ENCODE measurements at regions not wholly inside any gene's neighbourhood (a gene's known extent, or its start where the extent isn't known, plus 50 kb on each side); places are given as distances from the start of the nearest gene placed in this dataset.

DNA sequence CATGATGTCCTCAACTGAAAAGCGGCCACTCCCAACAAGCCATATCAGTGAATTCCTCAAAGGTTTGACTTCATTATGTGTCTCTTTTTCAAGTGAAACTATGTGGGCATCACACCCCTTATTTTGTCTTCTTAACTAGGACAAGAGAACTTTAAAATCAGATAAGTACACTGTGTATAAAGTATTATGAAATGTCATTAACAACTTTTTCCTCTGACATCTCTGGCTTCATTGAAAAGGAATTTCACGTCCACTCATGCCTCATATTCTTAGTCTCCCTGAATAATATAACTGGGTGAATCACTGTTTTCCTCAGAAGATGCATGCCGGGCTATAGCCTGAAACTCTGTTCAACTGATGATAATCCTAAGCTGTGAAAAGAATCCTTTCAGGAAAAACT is 415.8 kb downstream of the ACTL7B start:
- DNase-seq (no peak), ATAC-seq (ENCODE audit: low read depth) (no peak)
- intact Hi-C loops (cut with micrococcal nuclease) = no loop called here
- Histone ChIP-seq H3K79me2 (ENCODE audit: control insufficient read depth, insufficient read depth, low read length) (no peaks in the 10 kb centered on the region), H3K27ac (ENCODE audit: low read length in 2 of 2) (no peak overlapping the region), H2AFZ (ENCODE audit: insufficient read depth, low read depth, low read length, poor library complexity, severe bottlenecking) (no peak overlapping the region), H3K9ac (ENCODE audit: low read length) (no peak overlapping the region), H4K20me1 (ENCODE audit: control insufficient read depth, insufficient read depth, low read length, poor library complexity, severe bottlenecking) (no peaks in the 10 kb centered on the region), H3K9me3 (ENCODE audit: control extremely low read depth in 1 of 3, control insufficient read depth in 2 of 3, insufficient read depth in 1 of 3, low read length in 2 of 3) (no peaks in the 10 kb centered on the region), H3K4me2 (replicated peaks; ENCODE audit: low read depth, low read length, poor library complexity, severe bottlenecking) (no peak overlapping the region), H3K36me3 (replicated peaks in 1 of 2; ENCODE audit: control extremely low read depth in 1 of 2, control insufficient read depth in 1 of 2, extremely low read depth in 1 of 2, insufficient read depth in 2 of 2, low read length in 1 of 2) (no peaks in the 10 kb centered on the region), H3K4me1 (ENCODE audit: control insufficient read depth in 2 of 2, insufficient read depth in 2 of 2, low read length in 2 of 2) (no peaks in the 10 kb centered on the region), H3K27me3 (replicated peaks in 1 of 4; ENCODE audit: control extremely low read depth in 1 of 4, control insufficient read depth in 3 of 4, insufficient read depth in 4 of 4, low read length in 3 of 4) (no peaks in the 10 kb centered on the region), H3K4me3 (ENCODE audit: control extremely low read depth in 1 of 5, extremely low read depth in 1 of 5, insufficient read depth in 1 of 5, low read depth in 2 of 5, low read length in 4 of 5) (no peak overlapping the region)
- H3K4me1 Mint-ChIP-seq = no peaks in the 10 kb centered on the region
- no CpG with 5 or more reads among the region's 3 CpGs for WGBS (ENCODE audit: insufficient coverage)
- H3K9me3 Mint-ChIP-seq (ENCODE audit: insufficient read depth) = no peaks in the 10 kb centered on the region
- CTCF ChIA-PET = no interaction called here
- TF ChIP-seq, protein P1, sequence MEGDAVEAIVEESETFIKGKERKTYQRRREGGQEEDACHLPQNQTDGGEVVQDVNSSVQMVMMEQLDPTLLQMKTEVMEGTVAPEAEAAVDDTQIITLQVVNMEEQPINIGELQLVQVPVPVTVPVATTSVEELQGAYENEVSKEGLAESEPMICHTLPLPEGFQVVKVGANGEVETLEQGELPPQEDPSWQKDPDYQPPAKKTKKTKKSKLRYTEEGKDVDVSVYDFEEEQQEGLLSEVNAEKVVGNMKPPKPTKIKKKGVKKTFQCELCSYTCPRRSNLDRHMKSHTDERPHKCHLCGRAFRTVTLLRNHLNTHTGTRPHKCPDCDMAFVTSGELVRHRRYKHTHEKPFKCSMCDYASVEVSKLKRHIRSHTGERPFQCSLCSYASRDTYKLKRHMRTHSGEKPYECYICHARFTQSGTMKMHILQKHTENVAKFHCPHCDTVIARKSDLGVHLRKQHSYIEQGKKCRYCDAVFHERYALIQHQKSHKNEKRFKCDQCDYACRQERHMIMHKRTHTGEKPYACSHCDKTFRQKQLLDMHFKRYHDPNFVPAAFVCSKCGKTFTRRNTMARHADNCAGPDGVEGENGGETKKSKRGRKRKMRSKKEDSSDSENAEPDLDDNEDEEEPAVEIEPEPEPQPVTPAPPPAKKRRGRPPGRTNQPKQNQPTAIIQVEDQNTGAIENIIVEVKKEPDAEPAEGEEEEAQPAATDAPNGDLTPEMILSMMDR (IDR thresholded peaks at IDR 0.05) = no peak
- no peak for TF ChIP-seq EZH2 (IDR thresholded peaks at IDR 0.05; ENCODE audit: borderline replicate concordance, insufficient read depth, low read depth, low read length, poor library complexity, severe bottlenecking)
- H3K27me3 Mint-ChIP-seq = peaks cover 3% of the 10 kb centered on the region
- POLR2A ChIA-PET = no interaction called here
- H3K27ac Mint-ChIP-seq = no peak overlapping the region
- H3K4me3 Mint-ChIP-seq = no peak overlapping the region

DNA sequence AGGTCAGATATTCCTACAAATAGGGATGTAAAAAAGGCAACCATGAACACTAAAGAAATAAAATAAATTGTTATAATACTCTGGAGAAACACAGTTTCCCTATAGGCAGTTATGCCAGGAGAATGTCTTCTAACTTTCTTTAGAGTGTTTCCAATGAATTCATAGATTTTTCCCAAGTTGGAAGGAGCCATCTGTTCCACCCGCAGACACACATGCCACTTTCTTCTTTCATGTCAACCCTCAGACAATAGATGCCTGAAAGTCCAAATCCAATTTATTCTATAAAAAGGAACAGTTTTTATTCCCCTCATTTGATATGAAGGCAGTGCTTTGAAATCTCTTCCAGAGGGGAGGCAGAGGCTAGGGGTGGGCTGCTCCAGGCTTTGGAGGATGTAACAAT is 418.1 kb downstream of the ACTL7B start:
- Histone ChIP-seq H3K4me3 (ENCODE audit: control extremely low read depth in 1 of 5, extremely low read depth in 1 of 5, insufficient read depth in 1 of 5, low read depth in 2 of 5, low read length in 4 of 5) (no peak overlapping the region), H3K4me2 (replicated peaks; ENCODE audit: low read depth, low read length, poor library complexity, severe bottlenecking) (no peak overlapping the region), H3K27me3 (replicated peaks in 1 of 4; ENCODE audit: control extremely low read depth in 1 of 4, control insufficient read depth in 3 of 4, insufficient read depth in 4 of 4, low read length in 3 of 4) (no peaks in the 10 kb centered on the region), H3K9ac (ENCODE audit: low read length) (no peak overlapping the region), H4K20me1 (ENCODE audit: control insufficient read depth, insufficient read depth, low read length, poor library complexity, severe bottlenecking) (no peaks in the 10 kb centered on the region), H3K4me1 (ENCODE audit: control insufficient read depth in 2 of 2, insufficient read depth in 2 of 2, low read length in 2 of 2) (no peaks in the 10 kb centered on the region), H3K79me2 (ENCODE audit: control insufficient read depth, insufficient read depth, low read length) (no peaks in the 10 kb centered on the region), H3K27ac (ENCODE audit: low read length in 2 of 2) (no peak overlapping the region), H3K36me3 (replicated peaks in 1 of 2; ENCODE audit: control extremely low read depth in 1 of 2, control insufficient read depth in 1 of 2, extremely low read depth in 1 of 2, insufficient read depth in 2 of 2, low read length in 1 of 2) (no peaks in the 10 kb centered on the region), H2AFZ (ENCODE audit: insufficient read depth, low read depth, low read length, poor library complexity, severe bottlenecking) (no peak overlapping the region), H3K9me3 (ENCODE audit: control extremely low read depth in 1 of 3, control insufficient read depth in 2 of 3, insufficient read depth in 1 of 3, low read length in 2 of 3) (no peaks in the 10 kb centered on the region)
- H3K4me3 Mint-ChIP-seq = no peak overlapping the region
- no CpG with 5 or more reads among the region's 1 CpG for WGBS (ENCODE audit: insufficient coverage)
- ATAC-seq (ENCODE audit: low read depth) (no peak), DNase-seq (no peak)
- H3K4me1 Mint-ChIP-seq = no peaks in the 10 kb centered on the region
- no peak overlapping the region for H3K27ac Mint-ChIP-seq
- ChIA-PET CTCF (no interaction called here), POLR2A (no interaction called here)
- TF ChIP-seq EZH2 (IDR thresholded peaks at IDR 0.05; ENCODE audit: borderline replicate concordance, insufficient read depth, low read depth, low read length, poor library complexity, severe bottlenecking) = no peak
- TF ChIP-seq, protein P1 (IDR thresholded peaks at IDR 0.05) = no peak
- H3K9me3 Mint-ChIP-seq (ENCODE audit: insufficient read depth) = no peaks in the 10 kb centered on the region
- intact Hi-C loops (cut with micrococcal nuclease) = no loop called here
- peaks cover 3% of the 10 kb centered on the region for H3K27me3 Mint-ChIP-seq

All from B cell (primary cell).